ENCODE measurements at regions not wholly inside any gene's neighbourhood (a gene's known extent, or its start where the extent isn't known, plus 50 kb on each side); places are given as distances from the start of the nearest gene placed in this dataset.

GRCh38 chr5:93909356-93909755, 168.0 kb upstream of the POU5F2 start:
- no peaks in the 10 kb centered on the region for H3K79me2 ChIP-seq (ENCODE audit: control insufficient read depth, insufficient read depth, low read length, unreplicated experiment)
- H2AFZ ChIP-seq (ENCODE audit: low read length, unreplicated experiment) = no peak overlapping the region
- H3K27ac ChIP-seq (ENCODE audit: low read depth, low read length) = no peak overlapping the region
- H3K4me3 ChIP-seq (ENCODE audit: low read depth, low read length) = no peak overlapping the region
- H3K4me1 ChIP-seq (ENCODE audit: control insufficient read depth, insufficient read depth, low read length, unreplicated experiment) = no peaks in the 10 kb centered on the region
- H3K36me3 ChIP-seq (ENCODE audit: insufficient read depth, low read length) = no peaks in the 10 kb centered on the region
- no peaks in the 10 kb centered on the region for H3K27me3 ChIP-seq (ENCODE audit: insufficient read depth, low read length)

- Histone ChIP-seq H3K27me3 (ENCODE audit: insufficient read depth, low read length) (no peaks in the 10 kb centered on the region), H3K27ac (ENCODE audit: low read depth, low read length) (no peak overlapping the region), H3K36me3 (ENCODE audit: insufficient read depth, low read length) (no peaks in the 10 kb centered on the region), H3K79me2 (ENCODE audit: control insufficient read depth, insufficient read depth, low read length, unreplicated experiment) (no peaks in the 10 kb centered on the region), H3K4me3 (ENCODE audit: low read depth, low read length) (no peak overlapping the region), H2AFZ (ENCODE audit: low read length, unreplicated experiment) (no peak overlapping the region), H3K4me1 (ENCODE audit: control insufficient read depth, insufficient read depth, low read length, unreplicated experiment) (no peaks in the 10 kb centered on the region)
These were observed 163.5 kb upstream of the POU5F2 start for GRCh38 chr5:93904917-93905316.

GRCh38 chr5:93902288-93902687, 160.9 kb upstream of the POU5F2 start:
- Histone ChIP-seq H3K4me3 (ENCODE audit: low read depth, low read length) (no peak overlapping the region), H3K4me1 (ENCODE audit: control insufficient read depth, insufficient read depth, low read length, unreplicated experiment) (no peaks in the 10 kb centered on the region), H3K27me3 (ENCODE audit: insufficient read depth, low read length) (no peaks in the 10 kb centered on the region), H3K27ac (ENCODE audit: low read depth, low read length) (no peak overlapping the region), H3K79me2 (ENCODE audit: control insufficient read depth, insufficient read depth, low read length, unreplicated experiment) (no peaks in the 10 kb centered on the region), H3K36me3 (ENCODE audit: insufficient read depth, low read length) (no peaks in the 10 kb centered on the region), H2AFZ (ENCODE audit: low read length, unreplicated experiment) (no peak overlapping the region)

- Histone ChIP-seq H3K4me1 (ENCODE audit: control insufficient read depth, insufficient read depth, low read length, unreplicated experiment) (no peaks in the 10 kb centered on the region), H3K27ac (ENCODE audit: low read depth, low read length) (no peak overlapping the region), H3K27me3 (ENCODE audit: insufficient read depth, low read length) (no peaks in the 10 kb centered on the region), H3K4me3 (ENCODE audit: low read depth, low read length) (no peak overlapping the region), H3K36me3 (ENCODE audit: insufficient read depth, low read length) (no peaks in the 10 kb centered on the region), H3K79me2 (ENCODE audit: control insufficient read depth, insufficient read depth, low read length, unreplicated experiment) (no peaks in the 10 kb centered on the region), H2AFZ (ENCODE audit: low read length, unreplicated experiment) (no peak overlapping the region)
These were observed 157.7 kb upstream of the POU5F2 start for GRCh38 chr5:93899026-93899600.

- no peak overlapping the region for H3K27ac ChIP-seq (ENCODE audit: low read depth, low read length)
- no peaks in the 10 kb centered on the region for H3K27me3 ChIP-seq (ENCODE audit: insufficient read depth, low read length)
- H3K36me3 ChIP-seq (ENCODE audit: insufficient read depth, low read length) = no peaks in the 10 kb centered on the region
- H3K4me1 ChIP-seq (ENCODE audit: control insufficient read depth, insufficient read depth, low read length, unreplicated experiment) = no peaks in the 10 kb centered on the region
- no peaks in the 10 kb centered on the region for H3K79me2 ChIP-seq (ENCODE audit: control insufficient read depth, insufficient read depth, low read length, unreplicated experiment)
- H2AFZ ChIP-seq (ENCODE audit: low read length, unreplicated experiment) = no peak overlapping the region
- no peak overlapping the region for H3K4me3 ChIP-seq (ENCODE audit: low read depth, low read length)
These were observed 153.4 kb upstream of the POU5F2 start for GRCh38 chr5:93894601-93895354.

GRCh38 chr5:93893075-93893474, 151.7 kb upstream of the POU5F2 start:
- Histone ChIP-seq H3K27ac (ENCODE audit: low read depth, low read length) (no peak overlapping the region), H3K4me3 (ENCODE audit: low read depth, low read length) (no peak overlapping the region), H3K36me3 (ENCODE audit: insufficient read depth, low read length) (no peaks in the 10 kb centered on the region), H3K79me2 (ENCODE audit: control insufficient read depth, insufficient read depth, low read length, unreplicated experiment) (no peaks in the 10 kb centered on the region), H2AFZ (ENCODE audit: low read length, unreplicated experiment) (no peak overlapping the region), H3K27me3 (ENCODE audit: insufficient read depth, low read length) (no peaks in the 10 kb centered on the region), H3K4me1 (ENCODE audit: control insufficient read depth, insufficient read depth, low read length, unreplicated experiment) (no peaks in the 10 kb centered on the region)

GRCh38 chr5:93892481-93892880, 151.1 kb upstream of the POU5F2 start:
- no peaks in the 10 kb centered on the region for H3K27me3 ChIP-seq (ENCODE audit: insufficient read depth, low read length)
- H3K27ac ChIP-seq (ENCODE audit: low read depth, low read length) = no peak overlapping the region
- no peaks in the 10 kb centered on the region for H3K36me3 ChIP-seq (ENCODE audit: insufficient read depth, low read length)
- H3K4me3 ChIP-seq (ENCODE audit: low read depth, low read length) = no peak overlapping the region
- no peaks in the 10 kb centered on the region for H3K79me2 ChIP-seq (ENCODE audit: control insufficient read depth, insufficient read depth, low read length, unreplicated experiment)
- no peaks in the 10 kb centered on the region for H3K4me1 ChIP-seq (ENCODE audit: control insufficient read depth, insufficient read depth, low read length, unreplicated experiment)
- no peak overlapping the region for H2AFZ ChIP-seq (ENCODE audit: low read length, unreplicated experiment)

- Histone ChIP-seq H3K27ac (ENCODE audit: low read depth, low read length) (no peak overlapping the region), H2AFZ (ENCODE audit: low read length, unreplicated experiment) (no peak overlapping the region), H3K79me2 (ENCODE audit: control insufficient read depth, insufficient read depth, low read length, unreplicated experiment) (no peaks in the 10 kb centered on the region), H3K4me1 (ENCODE audit: control insufficient read depth, insufficient read depth, low read length, unreplicated experiment) (peaks cover 2% of the 10 kb centered on the region), H3K4me3 (ENCODE audit: low read depth, low read length) (no peak overlapping the region), H3K27me3 (ENCODE audit: insufficient read depth, low read length) (no peaks in the 10 kb centered on the region), H3K36me3 (ENCODE audit: insufficient read depth, low read length) (no peaks in the 10 kb centered on the region)
These were observed 150.4 kb upstream of the POU5F2 start for GRCh38 chr5:93891491-93892480.

GRCh38 chr5:93890657-93891056, 149.3 kb upstream of the POU5F2 start:
- H3K36me3 ChIP-seq (ENCODE audit: insufficient read depth, low read length) = no peaks in the 10 kb centered on the region
- no peak overlapping the region for H3K27ac ChIP-seq (ENCODE audit: low read depth, low read length)
- no peaks in the 10 kb centered on the region for H3K27me3 ChIP-seq (ENCODE audit: insufficient read depth, low read length)
- H3K4me3 ChIP-seq (ENCODE audit: low read depth, low read length) = no peak overlapping the region
- H3K4me1 ChIP-seq (ENCODE audit: control insufficient read depth, insufficient read depth, low read length, unreplicated experiment) = peaks cover 9% of the 10 kb centered on the region
- H2AFZ ChIP-seq (ENCODE audit: low read length, unreplicated experiment) = no peak overlapping the region
- no peaks in the 10 kb centered on the region for H3K79me2 ChIP-seq (ENCODE audit: control insufficient read depth, insufficient read depth, low read length, unreplicated experiment)

GRCh38 chr5:93887678-93888077, 146.3 kb upstream of the POU5F2 start:
- Histone ChIP-seq H3K4me3 (ENCODE audit: low read depth, low read length) (no peak overlapping the region), H3K27ac (ENCODE audit: low read depth, low read length) (no peak overlapping the region), H3K27me3 (ENCODE audit: insufficient read depth, low read length) (no peaks in the 10 kb centered on the region), H3K4me1 (ENCODE audit: control insufficient read depth, insufficient read depth, low read length, unreplicated experiment) (peaks cover 20% of the 10 kb centered on the region), H2AFZ (ENCODE audit: low read length, unreplicated experiment) (no peak overlapping the region), H3K36me3 (ENCODE audit: insufficient read depth, low read length) (no peaks in the 10 kb centered on the region), H3K79me2 (ENCODE audit: control insufficient read depth, insufficient read depth, low read length, unreplicated experiment) (no peaks in the 10 kb centered on the region)
